HFF-Myc (cell line): ENCODE measurements at regions not wholly inside any gene's neighbourhood (a gene's known extent, or its start where the extent isn't known, plus 50 kb on each side); places are given as distances from the start of the nearest gene placed in this dataset.
"Not testable (repeated sequence)": the region's sequence is repeated elsewhere in the genome, so short reads cannot be mapped to it uniquely, and the experiment has no call there.

Experiments used
- DNase-seq: peaks from one replicate; pipeline ENCODE4 v3.0.0-alpha.2; 2011; ENCODE audit warnings: low read depth; ENCODE audit errors: extremely low read depth
- H3K4me3 ChIP-seq: replicated peaks from 2 replicates; pipeline ENCODE4 v1.5.1; 2011; ENCODE audit warnings: low read depth, mild to moderate bottlenecking, control low read depth, low read length
- CTCF ChIP-seq: IDR thresholded peaks from 2 replicates; pipeline ENCODE4 v1.5.1; 2012; ENCODE audit warnings: mild to moderate bottlenecking, low read depth, low read length, control low read depth; ENCODE audit errors: missing control alignments

GRCh38 chr4:18180122-18180521 lies 158.6 kb upstream of the LCORL start:
- DNase-seq: no peak
- no peak overlapping the region for H3K4me3 ChIP-seq
- TF ChIP-seq CTCF: no peak

- DNase-seq: no peak
- no peak for TF ChIP-seq CTCF
- H3K4me3 ChIP-seq: no peak overlapping the region
Observed at GRCh38 chr4:18171896-18172295, 150.3 kb upstream of the LCORL start.

GRCh38 chr4:18167831-18168230 lies 146.3 kb upstream of the LCORL start:
- no peak for DNase-seq
- H3K4me3 ChIP-seq: no peak overlapping the region
- no peak for TF ChIP-seq CTCF

- no peak for TF ChIP-seq CTCF
- H3K4me3 ChIP-seq: no peak overlapping the region
- no peak for DNase-seq
Observed at GRCh38 chr4:18166925-18167324, 145.4 kb upstream of the LCORL start.

- no peak for DNase-seq
- no peak overlapping the region for H3K4me3 ChIP-seq
- TF ChIP-seq CTCF: no peak
Observed at GRCh38 chr4:18162453-18162852, 140.9 kb upstream of the LCORL start.

GRCh38 chr4:18159117-18159912 lies 137.8 kb upstream of the LCORL start:
- H3K4me3 ChIP-seq, DNase-seq: not testable (repeated sequence)

GRCh38 chr4:18155067-18156041 lies 133.8 kb upstream of the LCORL start:
- no peak for TF ChIP-seq CTCF
- no peak overlapping the region for H3K4me3 ChIP-seq
- DNase-seq: no peak
